Fibroblast of skin of back (primary cell): ENCODE measurements at regions not wholly inside any gene's neighbourhood (a gene's known extent, or its start where the extent isn't known, plus 50 kb on each side); places are given as distances from the start of the nearest gene placed in this dataset.

Experiments used
- DNase-seq: peaks from one replicate; pipeline ENCODE4 v3.0.0-alpha.2; 2013

GRCh38 chr9:86722706-86723075, 224.6 kb downstream of the GAS1 start:
- no peak for DNase-seq

DNA sequence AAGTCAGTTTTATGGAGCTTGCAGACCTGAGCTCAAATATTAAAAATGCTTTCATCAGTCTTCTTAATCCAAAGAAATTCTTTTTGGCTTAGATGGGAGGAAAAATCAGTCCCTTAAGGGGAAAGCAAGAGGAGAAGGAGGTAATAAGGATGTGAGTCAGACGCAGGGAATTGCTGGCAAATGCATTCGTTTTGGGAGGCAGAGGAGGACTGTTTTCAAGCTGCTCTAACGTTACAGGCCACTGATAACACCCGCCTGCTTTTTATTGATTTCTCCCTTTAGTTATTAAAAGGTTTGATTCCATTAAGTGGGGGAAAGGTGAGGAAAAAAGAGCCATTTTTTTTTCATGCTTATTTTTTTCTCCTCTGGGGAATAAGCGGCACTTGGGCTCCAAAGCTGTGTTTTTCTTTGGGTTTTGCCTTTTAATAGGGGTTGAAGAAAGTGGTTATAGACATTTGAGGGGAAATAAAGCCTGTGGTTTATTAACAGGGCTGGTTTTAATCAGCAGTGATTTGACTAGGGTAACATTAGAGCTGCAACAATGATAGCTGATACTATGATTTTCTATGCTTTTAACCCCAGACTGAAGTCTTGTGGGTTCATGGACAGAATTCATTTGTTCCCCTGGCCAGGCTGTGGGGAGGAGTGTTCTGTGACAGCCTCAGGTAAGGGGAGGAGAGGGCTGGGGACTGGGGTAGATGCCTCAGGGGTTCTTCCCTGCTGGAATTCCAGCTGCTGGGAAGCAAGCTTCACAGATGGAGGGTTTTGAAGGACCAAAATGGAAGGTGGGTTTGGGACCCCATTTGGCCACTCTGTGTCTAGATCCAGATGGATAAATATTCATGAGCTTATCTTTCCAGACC, 225.2 kb downstream of the GAS1 start:
- DNase-seq = peak; percentile 97

GRCh38 chr9:86721226-86721781, 226.0 kb downstream of the GAS1 start:
- peak; percentile 53 for DNase-seq

DNA sequence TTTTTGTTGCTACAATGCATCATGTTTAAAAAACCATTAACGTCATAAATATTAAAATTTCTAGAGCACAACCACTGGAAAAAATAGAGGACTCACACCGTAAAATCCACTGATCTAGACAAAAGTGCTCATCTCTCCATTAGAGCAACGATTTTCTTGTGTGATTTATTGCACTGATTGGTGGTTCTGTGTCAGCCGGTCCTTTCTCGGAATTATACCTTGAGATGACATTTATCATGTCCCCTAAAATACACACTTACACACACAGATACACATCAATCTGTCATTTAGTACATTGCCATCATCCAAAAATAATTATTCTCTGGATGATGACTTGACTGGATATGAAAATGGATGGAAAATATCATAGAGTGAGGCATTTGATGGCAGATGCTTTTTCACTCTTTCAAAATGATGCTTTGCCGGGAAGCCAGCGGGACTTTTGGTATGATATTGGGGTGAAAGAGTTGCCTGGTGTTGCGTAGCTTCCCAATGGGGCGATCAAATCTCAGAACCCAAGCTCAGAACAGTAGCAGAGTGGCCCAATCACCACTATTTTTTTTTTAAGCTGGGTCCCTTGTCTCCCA, 226.6 kb downstream of the GAS1 start:
- DNase-seq = no peak

DNA sequence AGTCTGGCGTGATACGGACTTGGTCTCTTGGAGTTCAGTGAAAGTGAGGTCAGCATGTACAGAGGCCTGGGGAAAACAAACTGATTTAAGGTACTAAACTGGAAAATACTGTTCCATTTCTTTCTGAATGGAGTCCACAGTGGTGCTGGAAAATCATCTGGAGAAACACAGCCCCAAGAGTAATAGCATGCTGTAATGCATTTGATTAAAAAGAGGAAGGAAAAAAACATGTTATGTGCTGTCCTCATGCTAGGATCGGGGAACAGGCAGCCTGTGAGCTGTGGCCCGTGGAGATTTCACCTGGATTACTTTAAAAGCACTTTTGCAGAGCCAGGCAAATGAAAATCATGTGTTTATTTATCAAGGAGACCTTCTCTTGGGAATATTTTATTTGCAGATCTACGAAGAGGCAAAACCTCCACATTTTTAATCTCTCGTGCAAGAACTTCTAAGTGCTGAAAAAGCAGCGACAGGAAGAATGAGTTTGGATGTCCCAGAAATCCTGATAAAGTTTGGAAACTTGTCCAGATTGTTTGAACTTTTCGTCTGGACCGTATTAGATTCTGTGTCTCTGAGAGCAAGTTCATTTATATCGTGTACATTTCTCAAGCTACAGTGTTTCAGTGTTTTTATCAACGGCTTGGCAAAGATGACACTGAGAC, 228.8 kb downstream of the GAS1 start:
- DNase-seq = no peak

DNA sequence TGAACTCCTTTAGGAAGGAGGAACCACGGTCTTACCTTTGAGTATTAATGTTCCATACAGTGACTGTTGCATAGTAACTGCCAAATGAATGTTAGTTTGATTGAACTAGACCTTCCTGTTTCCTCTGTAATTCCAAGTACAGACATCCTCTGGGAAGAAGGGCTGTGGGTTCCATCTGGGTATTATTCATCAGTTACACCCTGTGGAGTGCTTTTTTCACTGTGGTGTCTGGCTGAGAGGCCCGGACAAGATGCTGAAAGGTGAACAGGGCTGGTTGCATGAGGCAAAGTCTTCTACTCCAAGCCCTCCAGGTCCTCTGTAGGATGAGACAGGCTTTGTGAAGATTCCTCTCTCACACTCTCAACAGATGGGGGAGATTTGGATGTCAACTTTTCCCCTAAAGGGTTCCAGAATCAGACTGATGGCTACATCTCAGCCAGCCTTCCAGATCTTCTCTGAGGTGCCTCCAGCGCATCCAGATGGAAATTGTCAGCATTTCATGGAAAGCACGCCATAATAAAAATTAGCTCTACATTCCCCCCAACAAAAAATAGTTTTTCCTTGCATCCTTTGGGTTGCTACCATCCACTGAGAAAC, 230.9 kb downstream of the GAS1 start:
- no peak for DNase-seq

- peak; percentile 45 for DNase-seq
These were observed 232.3 kb downstream of the GAS1 start for GRCh38 chr9:86714999-86715398.

DNA sequence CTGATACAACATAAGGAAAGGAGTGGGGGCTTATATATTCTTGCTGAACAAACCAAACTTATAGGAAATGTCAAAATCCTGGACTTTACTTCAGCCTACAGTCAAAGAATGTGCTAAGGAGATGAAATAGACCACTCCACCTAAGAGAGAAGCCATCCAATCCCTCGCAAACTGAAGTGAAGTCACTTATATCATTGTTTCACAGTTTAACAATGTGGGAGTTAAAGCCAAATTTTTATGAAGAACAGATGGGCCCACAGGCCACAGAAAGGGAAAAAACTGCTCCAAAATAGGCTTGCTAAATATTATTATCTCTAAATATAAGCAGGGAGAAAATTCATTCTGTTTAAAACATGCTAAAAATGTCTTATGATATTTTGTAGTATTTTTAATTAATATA, 233.3 kb downstream of the GAS1 start:
- DNase-seq = peak; percentile 63

- peak; percentile 77 for DNase-seq
These were observed 233.8 kb downstream of the GAS1 start for GRCh38 chr9:86713470-86713869.

DNA sequence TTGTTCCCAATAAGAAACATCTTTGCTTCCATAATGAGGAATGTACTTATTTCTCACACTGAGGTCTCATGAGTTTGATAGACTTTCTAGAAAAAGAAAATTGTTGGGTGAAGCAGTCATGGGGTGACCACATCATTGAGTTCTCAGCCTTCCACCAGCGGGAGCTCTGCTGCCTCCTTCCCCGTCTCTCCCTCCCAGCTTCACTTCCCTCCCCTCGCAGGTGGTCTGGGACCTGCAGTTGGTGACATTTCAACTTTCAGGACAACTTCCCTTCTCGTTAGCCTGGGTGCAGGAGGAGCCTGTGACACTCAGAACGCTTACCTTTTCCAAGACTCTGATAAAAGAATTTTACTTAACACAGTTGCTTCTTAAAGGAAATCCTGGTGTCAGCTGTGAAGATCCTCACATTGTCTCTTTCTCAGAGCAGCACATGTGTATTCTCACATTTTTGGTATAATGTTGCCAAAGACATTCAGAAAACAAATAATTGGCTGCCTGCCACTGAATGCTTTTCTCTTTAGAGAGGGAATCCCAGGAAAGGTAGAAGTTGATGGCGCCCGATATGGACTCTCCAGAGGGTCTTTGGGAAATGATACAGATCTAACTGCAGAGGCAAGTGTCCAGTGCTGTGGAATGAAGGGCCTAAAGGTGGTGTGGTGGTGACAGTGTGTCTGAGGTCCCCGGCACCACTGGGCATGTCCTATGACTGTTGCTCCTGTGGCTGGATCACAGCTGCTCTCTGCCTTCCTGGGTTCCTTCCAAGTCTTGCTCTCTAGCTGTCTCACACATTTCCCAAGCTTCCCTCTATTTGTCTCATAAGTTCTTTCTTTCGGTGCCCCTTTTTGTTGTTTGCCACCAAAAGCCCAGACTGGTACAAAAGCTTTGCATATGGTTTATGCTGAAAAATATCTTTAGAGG, 238.1 kb downstream of the GAS1 start:
- DNase-seq = no peak

- no peak for DNase-seq
These were observed 239.3 kb downstream of the GAS1 start for GRCh38 chr9:86707932-86708510.

DNA sequence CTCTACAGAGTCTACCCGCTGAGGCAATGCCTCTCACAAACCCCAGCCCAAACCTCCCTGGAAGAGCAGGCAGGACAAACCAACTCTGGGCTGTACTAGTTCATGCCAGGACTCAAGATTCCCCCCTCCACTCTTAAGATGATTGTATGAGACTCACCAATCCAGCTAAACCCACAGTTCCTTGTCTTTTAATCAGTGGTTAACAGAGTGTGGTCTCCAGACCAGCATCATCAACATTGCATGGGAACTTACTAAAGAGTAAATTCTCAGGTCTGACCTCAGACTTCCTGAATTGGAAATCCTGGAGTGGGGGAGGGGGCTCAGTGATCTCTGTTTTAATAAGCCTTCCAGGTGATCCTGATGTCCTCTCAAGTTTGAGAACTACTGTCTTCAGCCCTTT, 240.9 kb downstream of the GAS1 start:
- no peak for DNase-seq

DNA sequence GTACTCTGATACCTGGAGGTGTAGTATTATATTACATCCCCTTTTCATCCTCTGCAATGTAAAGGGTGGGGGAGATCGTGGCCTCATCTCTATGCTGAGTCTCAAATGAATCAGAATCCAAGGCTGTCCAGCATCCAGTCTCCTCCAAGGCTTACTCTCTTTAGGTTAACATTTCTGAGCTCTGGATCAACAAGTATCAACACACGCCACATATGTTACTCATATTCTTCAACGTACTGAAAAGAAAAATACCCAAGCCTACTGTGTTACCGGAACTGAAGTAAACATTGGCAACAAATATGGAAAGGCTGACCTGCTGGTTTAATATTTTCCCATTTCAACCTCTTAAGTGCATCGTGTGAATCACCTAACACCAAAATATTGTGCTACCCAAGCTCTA, 241.8 kb downstream of the GAS1 start:
- DNase-seq = peak; percentile 73

DNA sequence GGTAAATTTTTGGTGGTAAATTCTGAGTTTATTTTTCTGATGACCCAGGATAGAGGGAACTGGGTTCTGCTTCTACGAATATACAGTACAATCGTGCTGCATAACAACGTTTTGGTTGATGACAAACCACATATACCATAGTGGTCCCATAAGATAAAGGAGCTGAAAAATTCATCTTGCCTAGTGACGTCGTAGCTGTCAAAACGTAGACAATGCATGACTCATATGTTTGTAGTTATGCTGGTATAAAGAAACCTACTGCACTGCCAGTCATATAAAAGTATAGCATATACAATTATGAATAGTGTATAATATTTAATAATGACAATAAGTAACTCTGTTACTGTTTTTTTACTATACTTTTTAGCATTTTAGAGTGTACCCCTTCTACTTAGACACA, 244.0 kb downstream of the GAS1 start:
- peak; percentile 57 for DNase-seq

GRCh38 chr9:86700629-86701028, 246.7 kb downstream of the GAS1 start:
- DNase-seq = no peak

GRCh38 chr9:86697999-86698398, 249.3 kb downstream of the GAS1 start:
- DNase-seq = no peak

DNA sequence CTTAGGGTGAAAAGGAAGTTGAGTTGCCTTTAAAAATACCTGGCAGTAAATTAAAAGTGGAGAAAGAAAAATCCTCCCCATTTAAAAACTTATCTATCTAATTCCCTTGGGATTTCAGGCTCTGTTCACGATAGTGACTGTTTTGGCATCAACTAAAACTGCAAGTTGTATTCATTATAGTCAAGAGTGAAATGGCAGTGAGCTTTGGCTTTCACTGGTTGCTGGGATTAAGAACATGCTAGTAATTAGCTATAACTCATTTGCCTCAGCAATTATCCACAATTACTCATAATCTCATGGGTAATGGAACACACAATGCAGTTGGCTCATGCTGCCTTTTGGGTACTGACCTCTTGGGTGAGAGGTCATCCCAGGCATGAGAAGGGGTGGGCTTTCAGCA, 250.1 kb downstream of the GAS1 start:
- DNase-seq = no peak

- peak; percentile 35 for DNase-seq
These were observed 251.3 kb downstream of the GAS1 start for GRCh38 chr9:86695910-86696424.

DNA sequence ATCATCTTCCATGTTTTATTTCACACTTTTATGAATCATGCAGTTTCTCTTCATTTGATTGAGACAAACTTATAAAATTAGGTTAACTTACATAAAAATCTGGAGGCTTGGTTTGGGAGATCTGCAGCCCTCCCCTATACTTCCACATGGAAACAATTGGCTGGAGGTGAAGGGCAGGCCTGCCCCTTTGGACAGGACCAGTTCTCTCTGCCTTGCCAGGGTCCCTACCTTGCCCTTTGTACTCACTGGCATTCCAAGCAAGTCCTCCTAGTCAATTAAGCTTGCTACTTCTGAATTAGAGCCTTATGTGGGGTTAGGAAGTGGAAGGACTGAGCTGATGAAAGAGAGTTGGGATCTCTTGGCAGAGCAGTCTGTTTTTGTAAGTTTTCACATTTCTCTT, 257.3 kb downstream of the GAS1 start:
- DNase-seq = no peak

DNA sequence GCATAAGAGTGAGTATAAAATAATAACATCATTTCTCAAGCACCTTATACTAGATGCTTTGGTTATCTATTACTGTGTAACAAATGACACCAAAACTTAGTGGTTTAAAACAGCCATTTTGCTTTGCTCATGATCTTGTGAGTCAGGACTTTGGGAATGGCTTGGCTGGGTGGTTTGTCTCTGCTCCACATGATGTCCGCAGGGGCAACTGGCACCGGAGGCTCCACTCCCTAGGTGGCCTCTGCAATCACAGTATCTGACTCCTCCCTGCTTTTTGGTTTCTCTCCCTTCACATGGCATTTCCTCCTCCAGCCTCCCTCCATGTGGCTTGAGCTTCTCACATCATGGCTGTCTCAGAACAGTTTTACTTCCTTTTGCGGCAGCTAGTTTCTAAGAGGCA, 259.5 kb downstream of the GAS1 start:
- peak; percentile 41 for DNase-seq

DNA sequence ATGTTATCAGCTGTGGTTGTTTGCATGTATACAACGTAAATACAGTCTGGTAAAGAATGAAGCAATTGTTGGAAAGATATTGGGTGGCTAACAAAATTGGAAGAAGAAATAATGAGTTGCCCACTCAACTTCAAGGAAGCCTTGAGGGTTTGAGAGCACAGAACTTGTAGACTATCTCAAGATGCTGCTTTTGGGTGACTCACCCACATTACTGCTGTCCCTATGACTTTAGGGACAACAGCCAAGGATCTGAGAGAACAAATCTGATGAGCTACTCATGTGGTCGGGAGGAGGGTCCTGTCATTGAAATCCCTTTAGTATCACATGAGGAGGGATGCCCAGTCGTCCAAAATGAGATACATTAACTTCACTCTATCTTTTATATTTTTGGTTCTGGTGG, 261.8 kb downstream of the GAS1 start:
- DNase-seq = no peak
